Activated naive CD4-positive, alpha-beta T cell treated with anti-CD3 and anti-CD28 coated beads, Interleukin-2, amount 10 ng/mL, durations not matched to agents 7 days and 5 days (primary cell): ENCODE measurements at regions not wholly inside any gene's neighbourhood (a gene's known extent, or its start where the extent isn't known, plus 50 kb on each side); places are given as distances from the start of the nearest gene placed in this dataset.

Source experiments
- CTCF ChIA-PET: fragments of 350-600 bp; sonication (Branson Sonifier 250); formaldehyde crosslinking; loops from one replicate; lab custom pipeline; 2021; ENCODE audit warnings: antibody characterized with exemption; lab: Charles Lee
- DNase-seq: peaks from one replicate; pipeline ENCODE4 v3.0.0-alpha.2; 2020
- H3K27ac Mint-ChIP-seq: one replicate; pipeline ENCODE4 v1.8.0; 2021; ENCODE audit warnings: mild to moderate bottlenecking, moderate library complexity, mixed read lengths
- H3K27me3 Mint-ChIP-seq: one replicate; pipeline ENCODE4 v1.8.0; 2021; ENCODE audit warnings: mild to moderate bottlenecking, mixed read lengths
- H3K36me3 Mint-ChIP-seq: one replicate; pipeline ENCODE4 v1.8.0; 2021; ENCODE audit warnings: mixed read lengths
- H3K4me1 Mint-ChIP-seq: one replicate; pipeline ENCODE4 v1.8.0; 2021; ENCODE audit warnings: mixed read lengths
- H3K4me3 Mint-ChIP-seq: one replicate; pipeline ENCODE4 v1.8.0; 2021; ENCODE audit warnings: mild to moderate bottlenecking, moderate library complexity, mixed read lengths
- H3K9me3 Mint-ChIP-seq: one replicate; pipeline ENCODE4 v1.8.0; 2021; ENCODE audit warnings: mixed read lengths

DNA sequence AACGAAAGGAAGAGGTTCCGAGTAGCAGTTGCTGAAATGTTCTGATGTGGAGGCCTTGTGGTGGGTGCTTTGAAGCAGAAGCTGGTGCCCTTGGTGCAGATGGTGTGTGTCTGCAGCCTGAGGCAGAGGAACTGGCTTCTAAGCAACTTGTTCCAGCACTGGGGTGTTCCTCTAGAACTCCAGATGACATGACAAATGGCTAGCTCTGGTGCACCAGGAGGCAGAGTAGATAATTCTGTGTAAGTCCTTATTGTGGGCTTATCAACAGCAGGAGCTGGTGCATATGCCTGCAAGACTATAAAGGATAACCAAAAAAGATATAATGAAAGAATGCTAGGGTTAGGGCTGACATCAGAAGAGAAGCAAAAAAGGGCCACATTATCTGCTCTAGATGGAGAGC, 76.5 kb downstream of the ARL5B start:
- H3K36me3 Mint-ChIP-seq = no peaks in the 10 kb centered on the region
- H3K9me3 Mint-ChIP-seq = no peaks in the 10 kb centered on the region
- H3K27ac Mint-ChIP-seq = no peak overlapping the region
- DNase-seq = no peak
- H3K4me1 Mint-ChIP-seq = no peaks in the 10 kb centered on the region
- CTCF ChIA-PET = no interaction called here
- no peaks in the 10 kb centered on the region for H3K27me3 Mint-ChIP-seq
- no peak overlapping the region for H3K4me3 Mint-ChIP-seq

DNA sequence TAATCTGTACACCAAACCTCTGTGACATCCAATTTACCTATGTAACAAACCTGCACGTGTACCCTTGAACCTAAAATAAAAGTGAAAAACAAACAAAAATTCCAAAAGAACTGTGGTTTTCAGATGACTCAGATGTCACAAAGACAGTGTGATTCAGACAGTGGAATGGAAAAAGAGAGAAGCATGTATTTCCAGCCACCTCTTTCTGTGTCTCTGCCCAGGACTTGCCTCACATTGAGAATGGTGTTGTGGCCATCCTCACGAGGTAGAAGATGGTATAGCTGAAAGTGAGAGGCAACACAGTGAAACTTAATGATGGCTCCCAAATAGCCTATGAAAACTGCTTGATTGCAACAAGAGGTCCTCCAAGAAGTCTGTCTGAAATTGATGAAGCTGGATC, 78.0 kb downstream of the ARL5B start:
- no peak overlapping the region for H3K27ac Mint-ChIP-seq
- no peak for DNase-seq
- H3K36me3 Mint-ChIP-seq = no peaks in the 10 kb centered on the region
- H3K4me1 Mint-ChIP-seq = no peaks in the 10 kb centered on the region
- no peak overlapping the region for H3K4me3 Mint-ChIP-seq
- CTCF ChIA-PET = no interaction called here
- H3K27me3 Mint-ChIP-seq = no peaks in the 10 kb centered on the region
- H3K9me3 Mint-ChIP-seq = peaks cover 3% of the 10 kb centered on the region

DNA sequence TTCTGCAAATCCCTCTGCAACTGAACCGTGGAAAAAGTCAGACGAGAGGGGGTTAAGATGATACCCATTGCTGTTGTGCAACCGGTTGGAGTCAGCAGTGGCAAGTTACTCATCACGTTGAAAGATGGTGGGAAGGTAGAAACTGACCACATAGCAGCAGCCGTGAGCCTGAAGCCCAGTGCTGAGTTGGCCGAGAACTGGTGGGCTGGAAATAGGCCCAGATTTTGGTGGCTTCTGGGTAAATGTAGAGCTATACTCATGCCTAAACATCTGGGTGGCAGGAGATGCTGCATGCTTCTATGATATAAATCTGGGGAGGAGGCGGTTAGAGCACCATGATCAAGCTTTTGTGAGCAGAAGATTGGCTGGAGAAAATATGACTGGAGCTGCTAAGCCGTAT, 78.6 kb downstream of the ARL5B start:
- no peaks in the 10 kb centered on the region for H3K27me3 Mint-ChIP-seq
- CTCF ChIA-PET = no interaction called here
- peaks cover 3% of the 10 kb centered on the region for H3K9me3 Mint-ChIP-seq
- H3K4me3 Mint-ChIP-seq = no peak overlapping the region
- no peaks in the 10 kb centered on the region for H3K36me3 Mint-ChIP-seq
- no peak overlapping the region for H3K27ac Mint-ChIP-seq
- no peak for DNase-seq
- H3K4me1 Mint-ChIP-seq = no peaks in the 10 kb centered on the region

DNA sequence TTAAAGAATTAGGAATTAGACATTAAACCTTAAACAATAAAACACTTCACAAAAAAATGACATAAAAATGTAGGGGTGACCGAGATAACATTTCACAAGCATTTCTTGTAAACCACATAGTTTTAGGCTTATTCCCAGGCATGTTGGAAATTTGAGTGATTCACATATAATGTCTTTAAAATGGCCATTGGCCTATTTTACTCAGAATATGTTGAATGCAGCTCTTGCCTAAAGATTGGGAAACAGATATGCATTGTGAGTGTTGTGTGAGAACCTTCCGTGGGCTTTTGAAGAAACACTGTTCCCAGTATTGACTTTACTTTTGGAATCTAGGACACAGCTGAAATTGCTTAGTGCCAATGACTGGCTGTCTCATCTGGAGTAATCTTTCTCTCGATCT, 79.6 kb downstream of the ARL5B start:
- H3K4me1 Mint-ChIP-seq = no peaks in the 10 kb centered on the region
- no peak overlapping the region for H3K4me3 Mint-ChIP-seq
- no peaks in the 10 kb centered on the region for H3K36me3 Mint-ChIP-seq
- H3K27me3 Mint-ChIP-seq = no peaks in the 10 kb centered on the region
- CTCF ChIA-PET = no interaction called here
- DNase-seq = no peak
- no peak overlapping the region for H3K27ac Mint-ChIP-seq
- peaks cover 3% of the 10 kb centered on the region for H3K9me3 Mint-ChIP-seq

DNA sequence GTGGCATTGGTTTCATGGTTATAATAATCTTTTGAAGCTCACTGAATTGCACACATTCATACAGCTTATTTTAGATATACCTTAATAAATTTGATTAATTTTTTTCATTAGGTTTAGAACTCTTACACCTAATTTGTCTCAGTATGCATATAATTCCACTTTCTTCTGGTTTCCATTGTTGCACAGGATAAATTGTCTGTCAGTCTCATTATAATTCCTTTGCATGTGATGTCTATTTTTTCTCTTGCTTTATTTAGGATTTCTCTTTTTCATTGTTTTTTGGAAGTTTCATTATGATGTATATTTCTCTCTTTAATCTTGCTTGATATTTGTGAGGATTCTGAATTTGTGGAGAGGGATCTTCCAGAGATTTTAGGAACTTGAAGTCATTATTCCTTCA, 84.7 kb downstream of the ARL5B start:
- CTCF ChIA-PET = no interaction called here
- Mint-ChIP-seq H3K4me3 (no peak overlapping the region), H3K9me3 (peaks cover 6% of the 10 kb centered on the region), H3K27me3 (no peaks in the 10 kb centered on the region), H3K27ac (no peak overlapping the region), H3K4me1 (no peaks in the 10 kb centered on the region), H3K36me3 (no peaks in the 10 kb centered on the region)
- DNase-seq = no peak

DNA sequence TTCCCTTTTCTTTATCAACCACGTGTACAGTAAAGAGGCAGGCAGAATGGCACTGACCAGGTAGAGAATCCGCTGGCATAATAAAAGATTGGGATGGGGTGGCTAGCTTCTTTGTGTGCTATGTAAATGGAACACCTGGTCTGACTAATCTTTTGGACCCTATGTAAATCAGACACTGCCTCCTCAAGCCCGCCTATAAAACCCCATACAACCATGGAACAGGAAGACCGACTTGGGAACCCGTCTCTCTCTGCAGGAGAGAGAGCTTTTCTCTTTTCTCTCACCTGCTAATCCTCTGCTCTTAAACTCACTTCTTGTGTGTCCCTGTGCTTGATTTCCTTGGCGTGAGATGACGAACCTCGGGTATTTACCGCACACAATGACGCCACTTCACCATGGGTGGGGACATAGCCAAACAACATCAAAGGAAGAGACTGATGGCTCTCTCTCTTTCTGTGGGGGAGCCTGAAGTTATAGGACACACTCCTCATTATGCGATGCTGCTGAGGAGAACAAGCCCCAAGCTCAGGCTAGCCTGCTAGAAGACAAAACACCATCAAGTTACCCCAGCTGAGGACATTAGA, 94.2 kb downstream of the ARL5B start:
- CTCF ChIA-PET = no interaction called here
- Mint-ChIP-seq H3K9me3 (no peaks in the 10 kb centered on the region), H3K4me3 (no peak overlapping the region), H3K36me3 (no peaks in the 10 kb centered on the region), H3K27me3 (no peaks in the 10 kb centered on the region), H3K4me1 (no peaks in the 10 kb centered on the region), H3K27ac (no peak overlapping the region)
- no peak for DNase-seq

DNA sequence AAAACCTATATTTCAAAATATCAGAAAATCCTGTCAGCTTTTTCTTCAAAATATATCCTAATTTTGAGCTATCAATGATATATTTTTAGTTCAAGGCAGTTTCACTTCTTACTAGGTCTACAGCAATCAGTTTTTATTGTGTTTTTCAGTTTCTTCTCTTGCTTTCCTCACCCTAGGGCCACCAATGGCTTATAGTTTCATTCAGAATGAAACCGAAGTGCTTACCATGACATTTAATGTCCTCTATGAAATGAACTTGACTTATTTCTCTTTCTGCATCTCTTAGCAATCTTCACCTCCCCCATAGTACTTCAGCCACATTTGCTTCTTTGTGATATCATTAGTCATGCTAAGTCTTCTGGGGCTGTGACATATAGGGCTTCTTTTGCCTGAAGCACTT, 100.3 kb downstream of the ARL5B start:
- CTCF ChIA-PET = no interaction called here
- no peak for DNase-seq
- no peaks in the 10 kb centered on the region for H3K36me3 Mint-ChIP-seq
- H3K27ac Mint-ChIP-seq = no peak overlapping the region
- no peaks in the 10 kb centered on the region for H3K4me1 Mint-ChIP-seq
- no peak overlapping the region for H3K4me3 Mint-ChIP-seq
- H3K27me3 Mint-ChIP-seq = no peaks in the 10 kb centered on the region
- H3K9me3 Mint-ChIP-seq = no peaks in the 10 kb centered on the region

DNA sequence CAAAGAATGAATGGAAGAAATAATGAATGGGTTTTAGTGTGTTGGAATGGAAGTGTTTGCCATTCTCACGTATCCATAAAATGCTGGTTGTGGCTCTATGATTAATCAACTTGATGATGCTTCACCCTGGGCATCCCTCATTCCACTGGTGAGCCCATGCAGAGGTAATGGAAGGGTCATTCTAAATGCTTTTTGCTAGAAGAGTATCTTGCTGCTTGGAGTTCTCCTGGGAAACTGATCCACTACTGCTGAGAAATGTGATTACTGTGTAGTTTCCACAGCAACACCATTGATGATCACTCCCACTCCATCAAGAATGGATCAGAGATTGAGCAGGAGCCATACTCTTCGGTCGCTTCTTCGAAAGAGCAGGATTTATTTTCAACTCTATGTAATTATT, 101.6 kb downstream of the ARL5B start:
- H3K36me3 Mint-ChIP-seq = no peaks in the 10 kb centered on the region
- no peaks in the 10 kb centered on the region for H3K27me3 Mint-ChIP-seq
- H3K4me3 Mint-ChIP-seq = no peak overlapping the region
- H3K9me3 Mint-ChIP-seq = no peaks in the 10 kb centered on the region
- CTCF ChIA-PET = no interaction called here
- no peaks in the 10 kb centered on the region for H3K4me1 Mint-ChIP-seq
- no peak for DNase-seq
- no peak overlapping the region for H3K27ac Mint-ChIP-seq

DNA sequence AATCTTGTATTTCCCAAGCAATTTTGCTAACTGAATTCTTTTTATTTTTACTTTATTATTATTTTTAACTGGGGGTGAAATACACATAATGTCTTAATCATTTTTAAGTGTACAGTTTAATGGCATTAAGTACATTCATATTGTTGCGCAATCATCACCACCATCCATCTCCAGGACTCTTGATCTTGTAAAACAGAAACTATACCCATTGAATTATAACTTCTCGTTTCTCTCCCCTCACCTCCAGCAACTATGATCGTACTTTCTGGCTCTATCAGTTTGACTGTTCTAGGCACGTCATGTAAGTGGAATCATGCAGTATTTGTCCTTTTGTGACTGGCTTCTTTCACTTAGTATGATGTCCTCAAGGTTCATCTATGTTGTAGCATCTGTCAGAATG, 108.8 kb downstream of the ARL5B start:
- no peaks in the 10 kb centered on the region for H3K4me1 Mint-ChIP-seq
- no peak for DNase-seq
- H3K9me3 Mint-ChIP-seq = no peaks in the 10 kb centered on the region
- no peak overlapping the region for H3K4me3 Mint-ChIP-seq
- H3K27ac Mint-ChIP-seq = no peak overlapping the region
- no peaks in the 10 kb centered on the region for H3K36me3 Mint-ChIP-seq
- CTCF ChIA-PET = no interaction called here
- no peaks in the 10 kb centered on the region for H3K27me3 Mint-ChIP-seq

DNA sequence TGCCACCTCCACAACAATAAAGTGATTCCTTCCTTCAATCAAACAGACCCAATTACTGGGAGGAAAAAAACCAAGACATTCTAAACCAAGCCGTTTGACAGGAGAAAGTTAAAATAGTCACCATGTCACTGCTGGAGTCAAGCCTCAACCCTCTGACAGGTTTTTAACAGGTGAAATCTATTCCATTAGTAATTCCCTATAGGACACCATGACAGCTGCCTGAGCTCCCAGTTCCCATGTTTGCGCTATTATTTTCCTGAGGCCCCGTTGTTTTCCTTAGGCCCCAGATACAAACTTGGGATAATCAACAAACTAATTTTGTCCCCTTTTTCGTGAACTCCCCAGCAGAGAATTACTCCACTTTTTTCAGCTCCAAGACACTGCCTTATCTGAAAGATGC, 113.9 kb downstream of the ARL5B start:
- no peak for DNase-seq
- Mint-ChIP-seq H3K27me3 (no peaks in the 10 kb centered on the region), H3K4me3 (no peak overlapping the region), H3K9me3 (no peaks in the 10 kb centered on the region), H3K4me1 (no peaks in the 10 kb centered on the region), H3K36me3 (no peaks in the 10 kb centered on the region), H3K27ac (no peak overlapping the region)
- CTCF ChIA-PET = no interaction called here

DNA sequence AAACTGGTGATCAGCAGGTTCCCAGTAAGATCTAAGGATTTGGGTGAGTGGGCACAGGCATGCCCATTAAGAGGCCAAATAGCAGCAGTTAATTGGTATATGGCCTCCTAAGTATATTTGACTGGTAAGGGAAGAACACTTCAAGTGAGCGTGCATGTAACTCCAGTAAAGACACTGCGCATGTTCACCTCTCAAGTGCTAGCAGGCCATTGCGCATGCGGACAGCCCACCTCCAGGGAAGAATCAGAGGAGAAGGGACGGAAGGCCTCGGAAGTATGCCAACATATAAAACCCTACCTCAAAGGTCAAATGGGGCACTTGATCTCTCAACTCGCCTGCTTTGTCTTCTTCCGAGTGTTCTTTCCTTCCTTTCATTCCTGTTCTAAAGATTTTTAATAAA, 118.0 kb downstream of the ARL5B start:
- Mint-ChIP-seq H3K27me3 (no peaks in the 10 kb centered on the region), H3K27ac (no peak overlapping the region), H3K4me1 (no peaks in the 10 kb centered on the region), H3K4me3 (no peak overlapping the region), H3K9me3 (no peaks in the 10 kb centered on the region), H3K36me3 (no peaks in the 10 kb centered on the region)
- CTCF ChIA-PET = no interaction called here
- no peak for DNase-seq

DNA sequence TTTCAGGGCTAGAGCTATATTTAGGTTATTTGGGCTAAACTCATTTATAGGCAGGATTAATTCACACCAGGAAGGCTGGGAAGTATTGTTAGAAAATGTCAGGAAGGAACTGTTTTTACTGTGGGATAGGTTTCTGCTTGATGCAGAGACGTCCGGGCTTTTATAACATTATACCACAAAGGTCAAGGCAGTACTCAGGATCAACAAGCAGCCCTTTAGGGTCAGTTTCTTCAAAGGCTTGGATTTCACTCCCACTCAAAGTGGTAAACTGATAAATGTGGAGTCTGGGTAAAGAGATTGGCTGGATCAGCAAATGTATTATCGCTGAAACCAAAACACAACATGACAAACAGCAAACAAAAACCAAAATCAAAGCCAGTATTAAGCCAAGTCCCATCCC, 127.2 kb downstream of the ARL5B start:
- no peak overlapping the region for H3K4me3 Mint-ChIP-seq
- H3K36me3 Mint-ChIP-seq = no peaks in the 10 kb centered on the region
- H3K27ac Mint-ChIP-seq = no peak overlapping the region
- no peak for DNase-seq
- no peaks in the 10 kb centered on the region for H3K4me1 Mint-ChIP-seq
- H3K27me3 Mint-ChIP-seq = no peaks in the 10 kb centered on the region
- CTCF ChIA-PET = no interaction called here
- H3K9me3 Mint-ChIP-seq = peaks cover 5% of the 10 kb centered on the region

DNA sequence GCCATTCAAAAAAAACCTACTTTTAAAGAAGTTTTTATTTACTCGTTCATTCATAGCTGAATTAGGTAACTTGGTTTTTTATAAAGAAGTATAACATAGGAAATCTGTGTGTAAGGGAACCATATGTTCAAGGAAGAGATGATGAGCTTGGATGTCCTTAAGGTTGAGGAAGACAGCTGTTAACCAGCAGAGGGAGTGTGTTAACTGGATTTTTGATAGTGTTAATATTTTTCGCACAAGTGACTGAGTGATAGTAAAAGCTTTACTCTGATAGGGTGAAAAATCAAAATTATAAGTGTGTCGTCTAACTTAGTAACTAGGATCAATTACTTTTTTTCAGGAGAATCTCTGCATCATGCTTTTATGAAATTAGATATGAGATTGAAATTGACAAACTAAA, 134.7 kb downstream of the ARL5B start:
- Mint-ChIP-seq H3K4me3 (no peak overlapping the region), H3K36me3 (no peaks in the 10 kb centered on the region), H3K27ac (no peak overlapping the region), H3K4me1 (no peaks in the 10 kb centered on the region), H3K9me3 (peaks cover 7% of the 10 kb centered on the region), H3K27me3 (no peaks in the 10 kb centered on the region)
- DNase-seq = no peak
- CTCF ChIA-PET = no interaction called here

DNA sequence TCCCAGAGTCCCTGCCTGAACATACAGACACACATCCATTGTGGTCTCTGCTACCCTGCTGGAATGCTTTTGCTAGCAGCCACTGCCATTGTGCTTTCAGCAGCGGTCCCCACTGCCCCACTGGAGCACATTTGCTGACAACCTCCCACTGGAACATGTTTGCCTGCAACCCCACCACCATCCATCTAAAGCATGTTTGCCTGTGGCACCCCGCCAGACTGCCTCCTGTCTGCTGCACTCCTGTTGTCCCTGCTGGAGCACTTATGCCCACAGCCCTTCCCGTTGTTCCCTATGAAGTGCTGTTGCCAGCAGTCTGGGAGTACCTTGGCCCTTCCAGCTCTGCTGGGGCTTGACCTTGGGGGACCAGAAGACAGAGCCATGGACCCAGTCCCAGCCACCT, 136.3 kb downstream of the ARL5B start:
- Mint-ChIP-seq H3K36me3 (no peaks in the 10 kb centered on the region), H3K27me3 (no peaks in the 10 kb centered on the region), H3K27ac (no peak overlapping the region), H3K4me3 (no peak overlapping the region), H3K9me3 (peaks cover 2% of the 10 kb centered on the region), H3K4me1 (no peaks in the 10 kb centered on the region)
- DNase-seq = no peak
- CTCF ChIA-PET = no interaction called here

DNA sequence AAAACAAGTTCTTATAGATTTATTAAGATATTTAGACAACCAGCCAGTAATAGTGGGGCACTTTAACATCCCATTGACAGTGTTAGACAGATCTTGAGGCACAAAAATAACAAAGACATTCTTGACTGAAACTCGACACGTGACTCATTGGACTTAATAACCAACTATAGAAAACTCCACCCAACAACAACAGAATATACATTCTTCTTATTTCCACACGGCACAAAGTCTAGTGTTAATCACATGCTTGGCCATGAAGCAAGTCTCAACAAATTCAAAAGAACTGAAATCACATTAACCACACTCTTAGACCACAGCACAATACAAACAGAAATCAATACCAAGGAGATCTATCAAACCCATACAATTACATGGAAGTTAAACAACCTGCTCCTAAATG, 138.1 kb downstream of the ARL5B start:
- DNase-seq = no peak

DNA sequence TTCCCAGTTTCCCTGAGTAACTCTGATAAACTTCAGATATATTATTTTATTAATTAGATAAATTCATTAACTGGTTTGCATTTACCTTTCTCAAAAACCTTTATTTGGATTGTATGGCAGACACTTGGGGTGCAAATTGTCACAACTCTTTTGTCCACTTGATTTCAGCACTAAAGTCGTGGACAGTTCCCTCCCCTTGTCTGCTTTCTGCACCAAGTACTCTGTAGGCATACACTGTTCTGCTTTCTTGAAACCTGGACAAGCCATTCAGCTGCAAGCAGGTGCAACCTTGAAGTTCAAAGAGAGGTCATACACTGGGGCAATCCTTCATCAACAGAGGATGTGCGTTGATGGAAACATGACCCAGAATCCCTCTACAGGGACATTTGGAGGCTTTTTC, 162.9 kb downstream of the ARL5B start:
- no peak overlapping the region for H3K27ac Mint-ChIP-seq
- CTCF ChIA-PET = no interaction called here
- H3K27me3 Mint-ChIP-seq = no peaks in the 10 kb centered on the region
- no peaks in the 10 kb centered on the region for H3K4me1 Mint-ChIP-seq
- peaks cover 17% of the 10 kb centered on the region for H3K9me3 Mint-ChIP-seq
- no peak overlapping the region for H3K4me3 Mint-ChIP-seq
- DNase-seq = peak; percentile 22
- H3K36me3 Mint-ChIP-seq = no peaks in the 10 kb centered on the region

More for the DNA sequence above, 138.1 kb downstream of the ARL5B start:
- CTCF ChIA-PET = no interaction called here
- no peaks in the 10 kb centered on the region for H3K36me3 Mint-ChIP-seq
- H3K4me1 Mint-ChIP-seq = no peaks in the 10 kb centered on the region
- no peak overlapping the region for H3K4me3 Mint-ChIP-seq
- H3K27ac Mint-ChIP-seq = no peak overlapping the region
- no peaks in the 10 kb centered on the region for H3K27me3 Mint-ChIP-seq
- H3K9me3 Mint-ChIP-seq = peaks cover 2% of the 10 kb centered on the region
